IPS-15b (cell line): ENCODE measurements at regions not wholly inside any gene's neighbourhood (a gene's known extent, or its start where the extent isn't known, plus 50 kb on each side); places are given as distances from the start of the nearest gene placed in this dataset.

ENCODE experiments used
- H3K27me3 ChIP-seq: one replicate; pipeline ENCODE4 v1.6.1; 2013; ENCODE audit warnings: low read length; ENCODE audit not compliant: control insufficient read depth, insufficient read depth
- H3K36me3 ChIP-seq: one replicate; pipeline ENCODE4 v1.6.1; 2013; ENCODE audit warnings: low read length; ENCODE audit not compliant: control insufficient read depth, insufficient read depth
- H3K4me1 ChIP-seq: one replicate; pipeline ENCODE4 v1.6.1; 2013; ENCODE audit warnings: mild to moderate bottlenecking, low read length; ENCODE audit not compliant: control insufficient read depth, insufficient read depth
- H3K4me3 ChIP-seq: one replicate; pipeline ENCODE4 v1.5.1; 2013; ENCODE audit warnings: low read depth, low read length
- H3K9ac ChIP-seq: one replicate; pipeline ENCODE4 v1.6.1; 2013; ENCODE audit warnings: low read depth, mild to moderate bottlenecking, low read length
- H3K9me3 ChIP-seq: one replicate; pipeline ENCODE4 v1.6.1; 2013; ENCODE audit warnings: mild to moderate bottlenecking, low read length; ENCODE audit not compliant: control insufficient read depth, insufficient read depth

GRCh38 chr6:90449311-90449710, 137.6 kb downstream of the MAP3K7 start:
- H3K4me3 ChIP-seq: no peak overlapping the region
- H3K4me1 ChIP-seq: peaks cover 20% of the 10 kb centered on the region
- H3K27me3 ChIP-seq: no peaks in the 10 kb centered on the region
- no peak overlapping the region for H3K9ac ChIP-seq
- no peaks in the 10 kb centered on the region for H3K36me3 ChIP-seq
- no peaks in the 10 kb centered on the region for H3K9me3 ChIP-seq

- no peaks in the 10 kb centered on the region for H3K36me3 ChIP-seq
- no peaks in the 10 kb centered on the region for H3K27me3 ChIP-seq
- H3K4me1 ChIP-seq: peaks cover 20% of the 10 kb centered on the region
- no peak overlapping the region for H3K9ac ChIP-seq
- no peak overlapping the region for H3K4me3 ChIP-seq
- H3K9me3 ChIP-seq: no peaks in the 10 kb centered on the region
Observed at GRCh38 chr6:90448836-90449235, 138.0 kb downstream of the MAP3K7 start.

GRCh38 chr6:90446164-90446563, 140.7 kb downstream of the MAP3K7 start:
- Histone ChIP-seq H3K27me3 (no peaks in the 10 kb centered on the region), H3K36me3 (no peaks in the 10 kb centered on the region), H3K4me3 (no peak overlapping the region), H3K4me1 (peaks cover 31% of the 10 kb centered on the region), H3K9me3 (no peaks in the 10 kb centered on the region), H3K9ac (no peak overlapping the region)

GRCh38 chr6:90445533-90446108, 141.3 kb downstream of the MAP3K7 start:
- H3K9me3 ChIP-seq: no peaks in the 10 kb centered on the region
- no peak overlapping the region for H3K9ac ChIP-seq
- H3K4me3 ChIP-seq: no peak overlapping the region
- no peaks in the 10 kb centered on the region for H3K36me3 ChIP-seq
- no peaks in the 10 kb centered on the region for H3K27me3 ChIP-seq
- H3K4me1 ChIP-seq: peaks cover 30% of the 10 kb centered on the region

GRCh38 chr6:90444160-90444714, 142.6 kb downstream of the MAP3K7 start:
- H3K9ac ChIP-seq: no peak overlapping the region
- H3K9me3 ChIP-seq: no peaks in the 10 kb centered on the region
- H3K27me3 ChIP-seq: no peaks in the 10 kb centered on the region
- no peaks in the 10 kb centered on the region for H3K36me3 ChIP-seq
- H3K4me3 ChIP-seq: no peak overlapping the region
- peaks cover 21% of the 10 kb centered on the region for H3K4me1 ChIP-seq

- Histone ChIP-seq H3K36me3 (no peaks in the 10 kb centered on the region), H3K4me1 (peaks cover 20% of the 10 kb centered on the region), H3K9ac (no peak overlapping the region), H3K4me3 (no peak overlapping the region), H3K27me3 (no peaks in the 10 kb centered on the region), H3K9me3 (no peaks in the 10 kb centered on the region)
Observed at GRCh38 chr6:90442366-90442765, 144.5 kb downstream of the MAP3K7 start.

- Histone ChIP-seq H3K9me3 (no peaks in the 10 kb centered on the region), H3K27me3 (no peaks in the 10 kb centered on the region), H3K4me3 (no peak overlapping the region), H3K9ac (no peak overlapping the region), H3K4me1 (peaks cover 35% of the 10 kb centered on the region), H3K36me3 (no peaks in the 10 kb centered on the region)
Observed at GRCh38 chr6:90440586-90441283, 144.1 kb upstream of the BACH2 start.

- Histone ChIP-seq H3K27me3 (no peaks in the 10 kb centered on the region), H3K36me3 (no peaks in the 10 kb centered on the region), H3K4me3 (no peak overlapping the region), H3K4me1 (peaks cover 40% of the 10 kb centered on the region), H3K9ac (no peak overlapping the region), H3K9me3 (no peaks in the 10 kb centered on the region)
Observed at GRCh38 chr6:90439586-90439985, 142.9 kb upstream of the BACH2 start.

GRCh38 chr6:90436403-90436802, 139.8 kb upstream of the BACH2 start:
- no peak overlapping the region for H3K9ac ChIP-seq
- no peaks in the 10 kb centered on the region for H3K36me3 ChIP-seq
- no peaks in the 10 kb centered on the region for H3K27me3 ChIP-seq
- no peak overlapping the region for H3K4me3 ChIP-seq
- H3K9me3 ChIP-seq: no peaks in the 10 kb centered on the region
- H3K4me1 ChIP-seq: peaks cover 31% of the 10 kb centered on the region

GRCh38 chr6:90435207-90435899, 138.7 kb upstream of the BACH2 start:
- Histone ChIP-seq H3K36me3 (no peaks in the 10 kb centered on the region), H3K27me3 (no peaks in the 10 kb centered on the region), H3K9me3 (no peaks in the 10 kb centered on the region), H3K9ac (no peak overlapping the region), H3K4me3 (no peak overlapping the region), H3K4me1 (peaks cover 24% of the 10 kb centered on the region)

GRCh38 chr6:90434094-90434493, 137.5 kb upstream of the BACH2 start:
- peaks cover 24% of the 10 kb centered on the region for H3K4me1 ChIP-seq
- H3K4me3 ChIP-seq: no peak overlapping the region
- no peaks in the 10 kb centered on the region for H3K36me3 ChIP-seq
- H3K9me3 ChIP-seq: peaks cover 2% of the 10 kb centered on the region
- no peak overlapping the region for H3K9ac ChIP-seq
- H3K27me3 ChIP-seq: no peaks in the 10 kb centered on the region

GRCh38 chr6:90432937-90433336, 136.3 kb upstream of the BACH2 start:
- peaks cover 2% of the 10 kb centered on the region for H3K9me3 ChIP-seq
- H3K27me3 ChIP-seq: no peaks in the 10 kb centered on the region
- peaks cover 24% of the 10 kb centered on the region for H3K4me1 ChIP-seq
- no peak overlapping the region for H3K4me3 ChIP-seq
- H3K36me3 ChIP-seq: no peaks in the 10 kb centered on the region
- no peak overlapping the region for H3K9ac ChIP-seq
